GM20000 (cell line): ENCODE measurements at regions not wholly inside any gene's neighbourhood (a gene's known extent, or its start where the extent isn't known, plus 50 kb on each side); places are given as distances from the start of the nearest gene placed in this dataset.
"Not testable (repeated sequence)": the region's sequence is repeated elsewhere in the genome, so short reads cannot be mapped to it uniquely, and the experiment has no call there.

Experiments
- DNase-seq: peaks from one replicate; pipeline ENCODE4 v3.0.0; 2012; ENCODE audit warnings: low spot score
- CTCF ChIP-seq: IDR thresholded peaks from 2 replicates; pipeline ENCODE4 v1.5.1; 2012; ENCODE audit warnings: mild to moderate bottlenecking, control low read depth; ENCODE audit errors: extremely low read depth, missing control alignments

GRCh38 chr1:182331387-182331786, 60.2 kb downstream of the GLUL start:
- no peak for TF ChIP-seq CTCF

GRCh38 chr1:182330303-182330702, 61.3 kb downstream of the GLUL start:
- TF ChIP-seq CTCF = no peak
- DNase-seq = no peak

More at GRCh38 chr1:182331387-182331786, 60.2 kb downstream of the GLUL start:
- DNase-seq = no peak

- TF ChIP-seq CTCF = no peak
These were observed 62.1 kb downstream of the GLUL start for GRCh38 chr1:182329471-182329870.

GRCh38 chr1:182328591-182328990, 63.0 kb downstream of the GLUL start:
- no peak for DNase-seq
- TF ChIP-seq CTCF = no peak

More at GRCh38 chr1:182329471-182329870, 62.1 kb downstream of the GLUL start:
- DNase-seq = no peak

GRCh38 chr1:182325339-182325738, 66.3 kb downstream of the GLUL start:
- DNase-seq = no peak
- TF ChIP-seq CTCF = no peak

- not testable (repeated sequence) for DNase-seq
These were observed 70.1 kb downstream of the GLUL start for GRCh38 chr1:182321532-182321931.

- DNase-seq = no peak
- no peak for TF ChIP-seq CTCF
These were observed 73.9 kb downstream of the GLUL start for GRCh38 chr1:182317611-182318161.

GRCh38 chr1:182316454-182316853, 75.1 kb downstream of the GLUL start:
- DNase-seq = not testable (repeated sequence)
